Hepatocyte (in vitro differentiated cells): ENCODE measurements at regions not wholly inside any gene's neighbourhood (a gene's known extent, or its start where the extent isn't known, plus 50 kb on each side); places are given as distances from the start of the nearest gene placed in this dataset.

Experiments
- DNase-seq: peaks from one replicate; pipeline ENCODE4 v3.0.0-alpha.2; 2016; ENCODE audit warnings: low spot score
- H2AFZ ChIP-seq: fragments of 200-600 bp; sonication (generic); 2 replicates; pipeline ENCODE4 v1.6.0; 2016; ENCODE audit warnings: antibody characterized with exemption, mild to moderate bottlenecking
- H3K27ac ChIP-seq: fragments of 200-600 bp; sonication (generic); 2 replicates; pipeline ENCODE4 v1.5.1; 2016; ENCODE audit warnings: mild to moderate bottlenecking
- H3K27me3 ChIP-seq: fragments of 200-600 bp; sonication (generic); 2 replicates; pipeline ENCODE4 v1.6.1; 2016
- H3K36me3 ChIP-seq: fragments of 200-600 bp; sonication (generic); replicated peaks from 2 replicates; pipeline ENCODE4 v1.5.1; 2016; ENCODE audit warnings: low read depth; ENCODE audit not compliant: insufficient read depth
- H3K4me1 ChIP-seq: fragments of 200-600 bp; sonication (generic); 2 replicates; pipeline ENCODE4 v1.5.1; 2016; ENCODE audit warnings: mild to moderate bottlenecking, moderate library complexity; ENCODE audit not compliant: insufficient read depth
- H3K4me2 ChIP-seq: fragments of 200-600 bp; sonication (generic); 2 replicates; pipeline ENCODE4 v1.6.0; 2016
- H3K4me3 ChIP-seq: fragments of 200-600 bp; sonication (generic); 2 replicates; pipeline ENCODE4 v1.5.1; 2016; ENCODE audit warnings: mild to moderate bottlenecking
- H3K79me2 ChIP-seq: fragments of 200-600 bp; sonication (generic); 2 replicates; pipeline ENCODE4 v1.6.0; 2017; ENCODE audit warnings: mild to moderate bottlenecking
- H3K9me2 ChIP-seq: fragments of 200-600 bp; sonication (generic); replicated peaks from 2 replicates; pipeline ENCODE4 v1.6.0; 2017; ENCODE audit warnings: mild to moderate bottlenecking; ENCODE audit not compliant: insufficient read depth
- H3K9me3 ChIP-seq: fragments of 200-600 bp; sonication (generic); 2 replicates; pipeline ENCODE4 v1.5.1; 2016; ENCODE audit warnings: low read depth, mild to moderate bottlenecking
- H4K20me1 ChIP-seq: fragments of 200-600 bp; sonication (generic); 2 replicates; pipeline ENCODE4 v1.6.0; 2016; ENCODE audit warnings: mild to moderate bottlenecking; ENCODE audit not compliant: insufficient read depth, poor library complexity, severe bottlenecking
- EZH2 ChIP-seq: fragments of 200-600 bp; sonication (generic); IDR thresholded peaks from 2 replicates; pipeline ENCODE4 v1.6.1; 2016; ENCODE audit warnings: antibody characterized with exemption, mild to moderate bottlenecking, borderline replicate concordance
- EZH2phosphoT487 ChIP-seq: fragments of 200-600 bp; sonication (generic); IDR thresholded peaks from one replicate; pipeline ENCODE4 v1.6.1; 2018; ENCODE audit warnings: antibody characterized with exemption, mild to moderate bottlenecking, low read depth, moderate library complexity; ENCODE audit not compliant: unreplicated experiment, severe bottlenecking
- WGBS: methylation state at CpG from one replicate; pipeline ENCODE4 v1.1.6; 2016; ENCODE audit warnings: low lambda C conversion rate; ENCODE audit errors: missing lambda C conversion rate; 5-methylcytosine and 5-hydroxymethylcytosine counted together
- TF ChIP-seq, protein P1 (sequence below): fragments of 200-600 bp; sonication (generic); IDR thresholded peaks from 2 replicates; pipeline ENCODE4 v1.5.1; 2016; ENCODE audit warnings: antibody characterized with exemption, mild to moderate bottlenecking; ENCODE audit not compliant: poor library complexity

- TF ChIP-seq, protein P1, sequence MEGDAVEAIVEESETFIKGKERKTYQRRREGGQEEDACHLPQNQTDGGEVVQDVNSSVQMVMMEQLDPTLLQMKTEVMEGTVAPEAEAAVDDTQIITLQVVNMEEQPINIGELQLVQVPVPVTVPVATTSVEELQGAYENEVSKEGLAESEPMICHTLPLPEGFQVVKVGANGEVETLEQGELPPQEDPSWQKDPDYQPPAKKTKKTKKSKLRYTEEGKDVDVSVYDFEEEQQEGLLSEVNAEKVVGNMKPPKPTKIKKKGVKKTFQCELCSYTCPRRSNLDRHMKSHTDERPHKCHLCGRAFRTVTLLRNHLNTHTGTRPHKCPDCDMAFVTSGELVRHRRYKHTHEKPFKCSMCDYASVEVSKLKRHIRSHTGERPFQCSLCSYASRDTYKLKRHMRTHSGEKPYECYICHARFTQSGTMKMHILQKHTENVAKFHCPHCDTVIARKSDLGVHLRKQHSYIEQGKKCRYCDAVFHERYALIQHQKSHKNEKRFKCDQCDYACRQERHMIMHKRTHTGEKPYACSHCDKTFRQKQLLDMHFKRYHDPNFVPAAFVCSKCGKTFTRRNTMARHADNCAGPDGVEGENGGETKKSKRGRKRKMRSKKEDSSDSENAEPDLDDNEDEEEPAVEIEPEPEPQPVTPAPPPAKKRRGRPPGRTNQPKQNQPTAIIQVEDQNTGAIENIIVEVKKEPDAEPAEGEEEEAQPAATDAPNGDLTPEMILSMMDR = no peak
- TF ChIP-seq EZH2 (no peak), EZH2phosphoT487 (no peak)
- DNase-seq = no peak
- Histone ChIP-seq H3K4me2 (no peak overlapping the region), H3K27ac (no peak overlapping the region), H3K79me2 (no peaks in the 10 kb centered on the region), H3K4me3 (no peak overlapping the region), H3K9me2 (no peaks in the 10 kb centered on the region), H3K4me1 (no peaks in the 10 kb centered on the region), H2AFZ (no peak overlapping the region), H3K27me3 (peaks cover 7% of the 10 kb centered on the region), H4K20me1 (no peaks in the 10 kb centered on the region), H3K36me3 (no peaks in the 10 kb centered on the region), H3K9me3 (no peaks in the 10 kb centered on the region)
- WGBS = 77% methylated on average over 8 of the region's 8 CpGs
Measured at GRCh38 chr3:13688034-13688433, 139.1 kb downstream of the FBLN2 start.
